Hepatocyte (in vitro differentiated cells): ENCODE measurements at regions not wholly inside any gene's neighbourhood (a gene's known extent, or its start where the extent isn't known, plus 50 kb on each side); places are given as distances from the start of the nearest gene placed in this dataset.

Experiments used
- DNase-seq: peaks from one replicate; pipeline ENCODE4 v3.0.0-alpha.2; 2016; ENCODE audit warnings: low spot score
- H2AFZ ChIP-seq: fragments of 200-600 bp; sonication (generic); 2 replicates; pipeline ENCODE4 v1.6.0; 2016; ENCODE audit warnings: antibody characterized with exemption, mild to moderate bottlenecking
- H3K27ac ChIP-seq: fragments of 200-600 bp; sonication (generic); 2 replicates; pipeline ENCODE4 v1.5.1; 2016; ENCODE audit warnings: mild to moderate bottlenecking
- H3K27me3 ChIP-seq: fragments of 200-600 bp; sonication (generic); 2 replicates; pipeline ENCODE4 v1.6.1; 2016
- H3K36me3 ChIP-seq: fragments of 200-600 bp; sonication (generic); replicated peaks from 2 replicates; pipeline ENCODE4 v1.5.1; 2016; ENCODE audit warnings: low read depth; ENCODE audit not compliant: insufficient read depth
- H3K4me1 ChIP-seq: fragments of 200-600 bp; sonication (generic); 2 replicates; pipeline ENCODE4 v1.5.1; 2016; ENCODE audit warnings: mild to moderate bottlenecking, moderate library complexity; ENCODE audit not compliant: insufficient read depth
- H3K4me2 ChIP-seq: fragments of 200-600 bp; sonication (generic); 2 replicates; pipeline ENCODE4 v1.6.0; 2016
- H3K4me3 ChIP-seq: fragments of 200-600 bp; sonication (generic); 2 replicates; pipeline ENCODE4 v1.5.1; 2016; ENCODE audit warnings: mild to moderate bottlenecking
- H3K79me2 ChIP-seq: fragments of 200-600 bp; sonication (generic); 2 replicates; pipeline ENCODE4 v1.6.0; 2017; ENCODE audit warnings: mild to moderate bottlenecking
- H3K9me2 ChIP-seq: fragments of 200-600 bp; sonication (generic); replicated peaks from 2 replicates; pipeline ENCODE4 v1.6.0; 2017; ENCODE audit warnings: mild to moderate bottlenecking; ENCODE audit not compliant: insufficient read depth
- H3K9me3 ChIP-seq: fragments of 200-600 bp; sonication (generic); 2 replicates; pipeline ENCODE4 v1.5.1; 2016; ENCODE audit warnings: low read depth, mild to moderate bottlenecking
- H4K20me1 ChIP-seq: fragments of 200-600 bp; sonication (generic); 2 replicates; pipeline ENCODE4 v1.6.0; 2016; ENCODE audit warnings: mild to moderate bottlenecking; ENCODE audit not compliant: insufficient read depth, poor library complexity, severe bottlenecking
- CTCF ChIP-seq: fragments of 200-600 bp; sonication (generic); IDR thresholded peaks from 2 replicates; pipeline ENCODE4 v1.5.1; 2016; ENCODE audit warnings: antibody characterized with exemption, mild to moderate bottlenecking; ENCODE audit not compliant: poor library complexity
- EZH2 ChIP-seq: fragments of 200-600 bp; sonication (generic); IDR thresholded peaks from 2 replicates; pipeline ENCODE4 v1.6.1; 2016; ENCODE audit warnings: antibody characterized with exemption, mild to moderate bottlenecking, borderline replicate concordance
- EZH2phosphoT487 ChIP-seq: fragments of 200-600 bp; sonication (generic); IDR thresholded peaks from one replicate; pipeline ENCODE4 v1.6.1; 2018; ENCODE audit warnings: antibody characterized with exemption, mild to moderate bottlenecking, low read depth, moderate library complexity; ENCODE audit not compliant: unreplicated experiment, severe bottlenecking
- WGBS: methylation state at CpG from one replicate; pipeline ENCODE4 v1.1.6; 2016; ENCODE audit warnings: low lambda C conversion rate; ENCODE audit errors: missing lambda C conversion rate; 5-methylcytosine and 5-hydroxymethylcytosine counted together

- Histone ChIP-seq H3K36me3 (no peaks in the 10 kb centered on the region), H3K4me3 (no peak overlapping the region), H3K4me1 (no peaks in the 10 kb centered on the region), H3K79me2 (no peaks in the 10 kb centered on the region), H2AFZ (no peak overlapping the region), H3K9me2 (no peaks in the 10 kb centered on the region), H3K27me3 (no peaks in the 10 kb centered on the region), H3K9me3 (no peaks in the 10 kb centered on the region), H3K4me2 (no peak overlapping the region), H4K20me1 (no peaks in the 10 kb centered on the region), H3K27ac (no peak overlapping the region)
- 92% methylated on average over 1 of the region's 1 CpG for WGBS
- no peak for DNase-seq
- TF ChIP-seq EZH2phosphoT487: no peak
- no peak for TF ChIP-seq CTCF
- TF ChIP-seq EZH2: no peak
Measured at GRCh38 chr4:45199736-45200135, 473.4 kb upstream of the GNPDA2 start.

- Histone ChIP-seq H3K79me2 (no peaks in the 10 kb centered on the region), H3K9me3 (no peaks in the 10 kb centered on the region), H3K9me2 (no peaks in the 10 kb centered on the region), H3K4me2 (no peak overlapping the region), H2AFZ (no peak overlapping the region), H3K36me3 (no peaks in the 10 kb centered on the region), H3K4me3 (no peak overlapping the region), H3K27ac (no peak overlapping the region), H4K20me1 (no peaks in the 10 kb centered on the region), H3K27me3 (no peaks in the 10 kb centered on the region), H3K4me1 (no peaks in the 10 kb centered on the region)
- WGBS: 82% methylated on average over 2 of the region's 2 CpGs
- TF ChIP-seq EZH2 (no peak), EZH2phosphoT487 (no peak), CTCF (no peak)
- no peak for DNase-seq
Measured at GRCh38 chr4:45188501-45188900, 462.1 kb upstream of the GNPDA2 start.

GRCh38 chr4:45186249-45186648 lies 459.9 kb upstream of the GNPDA2 start:
- H3K9me3 ChIP-seq: no peaks in the 10 kb centered on the region
- 94% methylated on average over 4 of the region's 4 CpGs for WGBS
- no peak for DNase-seq
- no peaks in the 10 kb centered on the region for H3K4me1 ChIP-seq
- H3K27ac ChIP-seq: no peak overlapping the region
- no peaks in the 10 kb centered on the region for H3K36me3 ChIP-seq
- TF ChIP-seq CTCF: no peak
- no peak for TF ChIP-seq EZH2
- TF ChIP-seq EZH2phosphoT487: no peak
- no peak overlapping the region for H3K4me2 ChIP-seq
- no peak overlapping the region for H2AFZ ChIP-seq
- H4K20me1 ChIP-seq: no peaks in the 10 kb centered on the region
- H3K27me3 ChIP-seq: no peaks in the 10 kb centered on the region
- no peak overlapping the region for H3K4me3 ChIP-seq
- H3K79me2 ChIP-seq: no peaks in the 10 kb centered on the region
- H3K9me2 ChIP-seq: no peaks in the 10 kb centered on the region

GRCh38 chr4:45183905-45184304 lies 457.5 kb upstream of the GNPDA2 start:
- no peaks in the 10 kb centered on the region for H3K79me2 ChIP-seq
- TF ChIP-seq EZH2 (no peak), EZH2phosphoT487 (no peak), CTCF (no peak)
- no peak for DNase-seq
- no peak overlapping the region for H2AFZ ChIP-seq
- no peaks in the 10 kb centered on the region for H3K9me2 ChIP-seq
- no peaks in the 10 kb centered on the region for H4K20me1 ChIP-seq
- H3K27me3 ChIP-seq: no peaks in the 10 kb centered on the region
- 77% methylated on average over 2 of the region's 2 CpGs for WGBS
- H3K4me1 ChIP-seq: no peaks in the 10 kb centered on the region
- no peak overlapping the region for H3K4me3 ChIP-seq
- no peak overlapping the region for H3K27ac ChIP-seq
- no peaks in the 10 kb centered on the region for H3K9me3 ChIP-seq
- no peaks in the 10 kb centered on the region for H3K36me3 ChIP-seq
- H3K4me2 ChIP-seq: no peak overlapping the region
